LNCAP (cell line): ENCODE measurements at regions not wholly inside any gene's neighbourhood (a gene's known extent, or its start where the extent isn't known, plus 50 kb on each side); places are given as distances from the start of the nearest gene placed in this dataset.

ENCODE experiments used
- CTCF ChIP-seq: fragments of 450-650 bp; IDR thresholded peaks from 2 replicates; pipeline ENCODE4 v1.5.1; 2017; ENCODE audit warnings: mild to moderate bottlenecking

GRCh38 chr3:35446896-35447295 lies 192.4 kb upstream of the ARPP21 start:
- TF ChIP-seq CTCF, result no peak

- no peak for TF ChIP-seq CTCF
These were observed 191.2 kb upstream of the ARPP21 start for GRCh38 chr3:35448121-35448520.

- TF ChIP-seq CTCF, result no peak
These were observed 190.6 kb upstream of the ARPP21 start for GRCh38 chr3:35448681-35449080.

- TF ChIP-seq CTCF, result no peak
These were observed 165.4 kb upstream of the ARPP21 start for GRCh38 chr3:35473956-35474355.

- TF ChIP-seq CTCF, result no peak
These were observed 156.2 kb upstream of the ARPP21 start for GRCh38 chr3:35483131-35483530.

- no peak for TF ChIP-seq CTCF
These were observed 154.3 kb upstream of the ARPP21 start for GRCh38 chr3:35484929-35485530.

- 0 out of 2 replicates have a peak, but pooled peaks have one; percentile 8 for TF ChIP-seq CTCF
These were observed 153.0 kb upstream of the ARPP21 start for GRCh38 chr3:35486295-35486694.

- no peak for TF ChIP-seq CTCF
These were observed 151.9 kb upstream of the ARPP21 start for GRCh38 chr3:35487376-35487775.
